ENCODE measurements at regions not wholly inside any gene's neighbourhood (a gene's known extent, or its start where the extent isn't known, plus 50 kb on each side); places are given as distances from the start of the nearest gene placed in this dataset.
"Not testable (repeated sequence)": the region's sequence is repeated elsewhere in the genome, so short reads cannot be mapped to it uniquely, and the experiment has no call there.

- no peaks in the 10 kb centered on the region for H3K79me2 ChIP-seq (ENCODE audit: control insufficient read depth, insufficient read depth, low read length)
- ATAC-seq (ENCODE audit: low read depth) (no peak), DNase-seq (no peak)
- Mint-ChIP-seq H3K27ac (no peak overlapping the region), H3K4me3 (no peak overlapping the region), H3K9me3 (ENCODE audit: insufficient read depth) (no peaks in the 10 kb centered on the region), H3K4me1 (no peaks in the 10 kb centered on the region), H3K27me3 (no peaks in the 10 kb centered on the region)
- no peaks in the 10 kb centered on the region for H3K4me1 ChIP-seq (ENCODE audit: control insufficient read depth in 2 of 2, insufficient read depth in 2 of 2, low read length in 2 of 2)
- intact Hi-C loops (cut with micrococcal nuclease): no loop called here
- no peak overlapping the region for H3K4me2 ChIP-seq (replicated peaks; ENCODE audit: low read depth, low read length, poor library complexity, severe bottlenecking)
- ChIA-PET CTCF (no interaction called here), POLR2A (no interaction called here)
- 47% methylated on average over 6 of the region's 6 CpGs for WGBS (ENCODE audit: insufficient coverage)
- no peak overlapping the region for H3K27ac ChIP-seq (ENCODE audit: low read length in 2 of 2)
- H4K20me1 ChIP-seq (ENCODE audit: control insufficient read depth, insufficient read depth, low read length, poor library complexity, severe bottlenecking): no peaks in the 10 kb centered on the region
- H2AFZ ChIP-seq (ENCODE audit: insufficient read depth, low read depth, low read length, poor library complexity, severe bottlenecking): no peak overlapping the region
- no peak for TF ChIP-seq CTCF (IDR thresholded peaks at IDR 0.05)
- no peak for TF ChIP-seq EZH2 (IDR thresholded peaks at IDR 0.05; ENCODE audit: borderline replicate concordance, insufficient read depth, low read depth, low read length, poor library complexity, severe bottlenecking)
- H3K9ac ChIP-seq (ENCODE audit: low read length): no peak overlapping the region
- no peaks in the 10 kb centered on the region for H3K36me3 ChIP-seq (replicated peaks in 1 of 2; ENCODE audit: control extremely low read depth in 1 of 2, control insufficient read depth in 1 of 2, extremely low read depth in 1 of 2, insufficient read depth in 2 of 2, low read length in 1 of 2)
- no peak overlapping the region for H3K4me3 ChIP-seq (ENCODE audit: control extremely low read depth in 1 of 5, extremely low read depth in 1 of 5, insufficient read depth in 1 of 5, low read depth in 2 of 5, low read length in 4 of 5)
- no peaks in the 10 kb centered on the region for H3K9me3 ChIP-seq (ENCODE audit: control extremely low read depth in 1 of 3, control insufficient read depth in 2 of 3, insufficient read depth in 1 of 3, low read length in 2 of 3)
- no peaks in the 10 kb centered on the region for H3K27me3 ChIP-seq (replicated peaks in 1 of 4; ENCODE audit: control extremely low read depth in 1 of 4, control insufficient read depth in 3 of 4, insufficient read depth in 4 of 4, low read length in 3 of 4)
These were observed 134.9 kb upstream of the ADCY2 start for GRCh38 chr5:7261049-7261448.

- Histone ChIP-seq H3K27me3 (replicated peaks in 1 of 4; ENCODE audit: control extremely low read depth in 1 of 4, control insufficient read depth in 3 of 4, insufficient read depth in 4 of 4, low read length in 3 of 4) (no peaks in the 10 kb centered on the region), H4K20me1 (ENCODE audit: control insufficient read depth, insufficient read depth, low read length, poor library complexity, severe bottlenecking) (no peaks in the 10 kb centered on the region), H3K4me3 (ENCODE audit: control extremely low read depth in 1 of 5, extremely low read depth in 1 of 5, insufficient read depth in 1 of 5, low read depth in 2 of 5, low read length in 4 of 5) (no peak overlapping the region), H3K36me3 (replicated peaks in 1 of 2; ENCODE audit: control extremely low read depth in 1 of 2, control insufficient read depth in 1 of 2, extremely low read depth in 1 of 2, insufficient read depth in 2 of 2, low read length in 1 of 2) (no peaks in the 10 kb centered on the region), H2AFZ (ENCODE audit: insufficient read depth, low read depth, low read length, poor library complexity, severe bottlenecking) (no peak overlapping the region), H3K27ac (ENCODE audit: low read length in 2 of 2) (no peak overlapping the region), H3K9ac (ENCODE audit: low read length) (no peak overlapping the region), H3K4me1 (ENCODE audit: control insufficient read depth in 2 of 2, insufficient read depth in 2 of 2, low read length in 2 of 2) (no peaks in the 10 kb centered on the region), H3K4me2 (replicated peaks; ENCODE audit: low read depth, low read length, poor library complexity, severe bottlenecking) (no peak overlapping the region), H3K79me2 (ENCODE audit: control insufficient read depth, insufficient read depth, low read length) (no peaks in the 10 kb centered on the region), H3K9me3 (ENCODE audit: control extremely low read depth in 1 of 3, control insufficient read depth in 2 of 3, insufficient read depth in 1 of 3, low read length in 2 of 3) (no peaks in the 10 kb centered on the region)
- no peaks in the 10 kb centered on the region for H3K9me3 Mint-ChIP-seq (ENCODE audit: insufficient read depth)
- no peak overlapping the region for H3K4me3 Mint-ChIP-seq
- no peaks in the 10 kb centered on the region for H3K4me1 Mint-ChIP-seq
- POLR2A ChIA-PET: no interaction called here
- intact Hi-C loops (cut with micrococcal nuclease): no loop called here
- no CpG with 5 or more reads among the region's 2 CpGs for WGBS (ENCODE audit: insufficient coverage)
- no peak for TF ChIP-seq EZH2 (IDR thresholded peaks at IDR 0.05; ENCODE audit: borderline replicate concordance, insufficient read depth, low read depth, low read length, poor library complexity, severe bottlenecking)
- no peak for TF ChIP-seq CTCF (IDR thresholded peaks at IDR 0.05)
- H3K27me3 Mint-ChIP-seq: no peaks in the 10 kb centered on the region
- CTCF ChIA-PET: no interaction called here
- DNase-seq (no peak), ATAC-seq (ENCODE audit: low read depth) (no peak)
- no peak overlapping the region for H3K27ac Mint-ChIP-seq
These were observed 134.0 kb upstream of the ADCY2 start for GRCh38 chr5:7261900-7262299.

GRCh38 chr5:7263398-7264015, 132.4 kb upstream of the ADCY2 start:
- H3K36me3 ChIP-seq (replicated peaks in 1 of 2; ENCODE audit: control extremely low read depth in 1 of 2, control insufficient read depth in 1 of 2, extremely low read depth in 1 of 2, insufficient read depth in 2 of 2, low read length in 1 of 2); H3K4me2 ChIP-seq (replicated peaks; ENCODE audit: low read depth, low read length, poor library complexity, severe bottlenecking); CTCF ChIA-PET; POLR2A ChIA-PET; H3K4me3 ChIP-seq (ENCODE audit: control extremely low read depth in 1 of 5, extremely low read depth in 1 of 5, insufficient read depth in 1 of 5, low read depth in 2 of 5, low read length in 4 of 5); DNase-seq; H3K79me2 ChIP-seq (ENCODE audit: control insufficient read depth, insufficient read depth, low read length); H3K9me3 ChIP-seq (ENCODE audit: control extremely low read depth in 1 of 3, control insufficient read depth in 2 of 3, insufficient read depth in 1 of 3, low read length in 2 of 3); H3K9ac ChIP-seq (ENCODE audit: low read length); intact Hi-C loops (cut with micrococcal nuclease); H3K27ac Mint-ChIP-seq; ATAC-seq (ENCODE audit: low read depth); H3K27me3 ChIP-seq (replicated peaks in 1 of 4; ENCODE audit: control extremely low read depth in 1 of 4, control insufficient read depth in 3 of 4, insufficient read depth in 4 of 4, low read length in 3 of 4); H4K20me1 ChIP-seq (ENCODE audit: control insufficient read depth, insufficient read depth, low read length, poor library complexity, severe bottlenecking); H2AFZ ChIP-seq (ENCODE audit: insufficient read depth, low read depth, low read length, poor library complexity, severe bottlenecking); H3K27me3 Mint-ChIP-seq; H3K4me1 ChIP-seq (ENCODE audit: control insufficient read depth in 2 of 2, insufficient read depth in 2 of 2, low read length in 2 of 2); H3K4me3 Mint-ChIP-seq; H3K4me1 Mint-ChIP-seq; H3K27ac ChIP-seq (ENCODE audit: low read length in 2 of 2); H3K9me3 Mint-ChIP-seq (ENCODE audit: insufficient read depth): not testable (repeated sequence)
- WGBS (ENCODE audit: insufficient coverage): 70% methylated on average over 2 of the region's 4 CpGs
